GM21528 (cell line): ENCODE measurements at regions not wholly inside any gene's neighbourhood (a gene's known extent, or its start where the extent isn't known, plus 50 kb on each side); places are given as distances from the start of the nearest gene placed in this dataset.

Source experiments
- ATAC-seq: cut with Tn5 transposase; IDR thresholded peaks from one replicate; pipeline ENCODE4 v1.9.1; 2021; ENCODE audit warnings: mild to moderate bottlenecking, moderate library complexity; ENCODE audit not compliant: unreplicated experiment, low FRiP score

DNA sequence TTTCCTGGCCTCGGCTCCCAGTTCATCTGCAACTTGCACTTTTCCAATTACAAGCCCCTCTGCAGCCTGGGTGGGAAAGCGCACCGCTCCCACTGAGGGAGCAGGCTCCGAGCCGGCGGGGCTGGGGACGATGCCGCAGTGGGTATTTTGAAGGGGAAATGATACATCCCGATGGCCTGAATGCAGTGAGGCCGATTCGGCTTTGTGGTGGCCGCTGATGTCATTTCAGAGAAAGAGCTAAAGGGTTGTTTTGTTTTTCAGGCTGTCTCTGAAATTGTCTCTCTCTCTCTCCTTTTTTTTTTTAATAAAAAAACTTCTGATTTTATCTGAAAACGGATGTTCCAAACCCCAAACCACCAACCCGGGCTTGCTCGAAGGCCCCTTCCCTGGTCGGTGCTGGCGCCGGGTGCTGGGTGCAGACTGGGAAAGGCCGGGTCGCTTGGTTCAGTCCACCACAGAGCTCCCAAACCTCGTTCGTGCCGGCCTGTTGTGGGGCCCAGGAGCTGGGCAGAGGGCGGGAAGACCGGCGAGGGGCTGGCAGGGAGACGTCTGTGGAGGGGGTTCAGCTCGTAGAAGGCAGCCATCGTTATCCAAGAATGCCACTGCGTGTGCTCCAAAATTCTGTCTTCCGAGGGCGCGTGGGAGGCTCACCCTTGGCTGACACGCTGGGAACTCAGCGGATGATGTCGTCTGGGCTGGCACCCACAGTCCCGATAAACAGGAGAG is 102.8 kb downstream of the FOXL1 start:
- ATAC-seq = no peak

- no peak for ATAC-seq
Observed at GRCh38 chr16:86681757-86682106, 103.4 kb downstream of the FOXL1 start.

DNA sequence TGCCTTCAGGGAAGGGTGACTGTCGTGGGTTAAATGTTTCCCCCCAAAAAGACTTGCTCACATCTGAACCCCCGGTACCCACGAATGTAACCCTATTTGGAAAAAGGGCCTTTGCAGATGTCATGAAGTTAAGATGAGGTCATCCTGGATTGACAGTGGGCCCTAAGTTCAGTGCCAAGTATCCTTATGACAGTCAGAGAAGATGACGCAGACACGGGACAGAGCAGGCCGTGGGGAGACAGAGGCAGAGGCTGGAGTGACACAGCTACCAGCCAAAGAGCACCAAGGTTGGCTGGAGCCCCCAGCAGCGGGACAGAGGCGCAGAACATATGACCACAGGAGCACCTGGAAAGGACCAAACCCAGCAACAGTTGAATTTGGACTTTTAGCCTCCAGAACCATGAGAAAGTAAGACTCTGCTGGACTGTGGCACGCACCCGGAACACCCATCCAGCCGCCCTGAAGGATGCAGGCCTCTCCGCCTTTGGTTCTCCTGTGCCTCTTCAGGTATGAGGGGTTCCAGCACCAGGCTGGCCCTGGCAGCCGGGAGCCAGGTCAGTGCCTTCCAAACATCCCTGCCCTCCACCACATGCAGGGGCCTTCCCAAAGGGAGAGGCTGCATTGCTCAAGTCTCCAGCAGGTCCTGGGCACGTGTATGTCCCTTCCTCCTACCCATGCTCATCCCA is 104.0 kb downstream of the FOXL1 start:
- ATAC-seq = no peak

DNA sequence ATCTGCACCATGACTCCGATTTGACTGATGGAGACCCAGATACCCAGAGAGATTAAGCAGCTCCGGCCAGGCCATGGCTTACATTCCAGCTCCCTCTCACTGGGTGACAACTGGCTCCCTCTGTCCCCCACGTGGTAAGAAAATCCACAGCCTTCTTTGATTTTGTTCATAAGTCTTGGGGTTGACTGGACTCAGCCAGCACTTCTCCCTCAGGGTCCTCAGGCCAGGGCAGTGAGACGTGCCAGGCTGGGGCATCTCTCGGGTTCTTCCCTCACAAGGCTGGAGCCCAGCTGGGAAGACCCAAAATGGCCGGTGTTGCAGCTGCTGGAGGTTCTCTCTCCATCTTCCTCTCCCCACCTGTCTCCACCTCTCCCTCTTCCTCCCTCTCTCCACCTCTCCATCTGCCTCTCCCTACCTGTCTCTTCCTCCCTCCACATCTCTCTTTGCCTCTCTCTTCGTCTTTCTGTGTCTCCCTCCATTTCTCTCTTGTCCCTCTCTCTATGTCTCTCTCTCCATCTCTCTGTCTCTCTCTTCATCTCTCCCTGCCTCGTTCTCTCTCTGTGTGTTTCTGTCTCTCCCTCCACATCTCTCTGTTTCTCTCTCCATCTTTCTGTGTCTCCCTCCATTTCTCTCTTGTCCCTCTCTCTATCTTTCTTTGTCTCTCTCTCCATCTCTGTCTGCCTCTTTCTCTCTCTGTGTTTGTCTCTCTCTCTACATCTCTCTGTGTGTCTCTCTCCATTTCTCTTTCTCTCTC is 105.3 kb downstream of the FOXL1 start:
- ATAC-seq = no peak

DNA sequence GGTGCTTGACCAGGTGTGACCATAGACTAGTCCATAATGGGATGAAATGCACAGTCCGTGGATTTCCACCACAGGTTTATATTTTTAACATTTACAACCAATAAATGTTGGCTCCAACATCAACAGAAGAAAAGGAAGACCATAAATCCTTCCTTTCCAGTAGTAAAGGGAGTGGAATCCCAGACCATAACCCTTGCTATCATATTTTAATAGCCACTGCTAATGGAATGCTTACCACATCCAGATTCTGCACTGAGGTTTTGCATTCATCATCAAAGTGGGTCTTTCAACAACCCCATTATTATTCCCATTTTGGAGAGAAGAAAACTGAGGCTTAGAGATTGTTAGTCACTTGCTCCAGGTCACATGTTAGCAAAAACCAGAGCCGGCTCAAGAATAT is 106.7 kb downstream of the FOXL1 start:
- no peak for ATAC-seq

DNA sequence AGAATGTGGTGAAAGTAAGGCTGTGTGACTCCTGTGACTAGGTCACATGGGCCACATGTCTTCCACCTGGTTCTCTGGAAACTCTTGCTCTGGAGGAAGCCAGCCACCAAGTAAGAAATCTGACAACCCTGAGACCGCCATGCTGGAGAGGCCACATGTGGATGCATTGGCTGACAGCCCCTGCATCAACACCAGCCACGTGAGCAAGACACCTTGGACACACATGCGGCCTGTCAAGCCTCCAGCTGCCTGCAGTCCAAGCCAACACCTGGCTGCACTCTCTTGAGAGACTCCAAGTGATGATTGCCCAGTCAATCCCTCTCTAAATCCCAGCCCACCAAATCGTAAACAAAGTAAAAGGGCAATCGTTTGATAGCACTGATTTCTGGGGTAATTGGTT is 112.6 kb downstream of the FOXL1 start:
- ATAC-seq = no peak

GRCh38 chr16:86692426-86692825 is 114.1 kb downstream of the FOXL1 start:
- ATAC-seq = no peak

- no peak for ATAC-seq
Observed at GRCh38 chr16:86693033-86693432, 114.7 kb downstream of the FOXL1 start.

- ATAC-seq = no peak
Observed at GRCh38 chr16:86697715-86698114, 119.4 kb downstream of the FOXL1 start.

DNA sequence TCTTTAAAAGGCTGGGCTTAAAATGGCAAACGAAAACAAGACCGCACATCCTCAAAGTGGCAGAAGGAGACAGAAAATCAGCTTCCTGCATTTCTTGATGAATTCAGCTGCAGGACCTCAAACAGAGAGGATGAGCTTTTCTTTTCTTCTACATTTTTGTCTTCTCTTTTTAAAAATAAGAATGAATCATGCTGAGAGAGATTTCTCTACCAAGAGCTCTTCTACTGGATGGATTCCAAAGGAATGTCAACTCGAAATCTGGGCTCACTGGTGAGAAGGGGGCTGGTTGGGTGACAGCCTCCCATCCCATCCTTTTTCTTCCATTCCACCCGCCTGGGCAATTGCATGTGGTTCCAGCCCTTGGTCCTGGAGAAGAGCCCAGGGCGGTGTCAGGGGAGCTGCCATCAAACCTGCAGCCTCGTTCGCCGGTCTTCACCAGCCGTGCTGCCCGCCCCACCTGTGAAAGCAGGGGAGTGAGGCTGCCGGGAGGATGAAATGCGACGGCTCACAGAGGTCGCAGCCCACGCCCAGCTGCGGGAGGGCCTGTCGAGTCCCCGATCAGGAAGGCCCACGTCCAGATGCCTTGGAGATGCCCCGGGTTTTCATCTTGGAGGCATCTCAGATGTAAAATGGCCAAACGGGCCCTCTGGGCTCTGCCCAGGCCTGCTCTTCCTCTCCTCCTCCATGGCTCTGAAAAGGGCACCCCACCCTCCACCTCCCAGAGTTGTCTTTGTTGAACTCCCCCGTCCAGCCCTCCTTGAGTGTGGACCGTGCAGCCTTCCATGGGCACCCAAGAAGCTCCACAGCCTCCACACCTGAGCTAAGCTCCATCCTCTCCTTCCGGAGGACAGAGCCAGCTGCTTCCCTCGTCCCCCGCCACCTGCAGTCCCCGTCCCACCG is 121.9 kb downstream of the FOXL1 start:
- no peak for ATAC-seq

GRCh38 chr16:86701286-86701975 is 123.1 kb downstream of the FOXL1 start:
- no peak for ATAC-seq

GRCh38 chr16:86702824-86703588 is 124.7 kb downstream of the FOXL1 start:
- no peak for ATAC-seq

GRCh38 chr16:86704516-86704915 is 126.2 kb downstream of the FOXL1 start:
- no peak for ATAC-seq

- no peak for ATAC-seq
Observed at GRCh38 chr16:86706726-86707125, 128.4 kb downstream of the FOXL1 start.

- ATAC-seq = no peak
Observed at GRCh38 chr16:86707171-86707570, 128.8 kb downstream of the FOXL1 start.

DNA sequence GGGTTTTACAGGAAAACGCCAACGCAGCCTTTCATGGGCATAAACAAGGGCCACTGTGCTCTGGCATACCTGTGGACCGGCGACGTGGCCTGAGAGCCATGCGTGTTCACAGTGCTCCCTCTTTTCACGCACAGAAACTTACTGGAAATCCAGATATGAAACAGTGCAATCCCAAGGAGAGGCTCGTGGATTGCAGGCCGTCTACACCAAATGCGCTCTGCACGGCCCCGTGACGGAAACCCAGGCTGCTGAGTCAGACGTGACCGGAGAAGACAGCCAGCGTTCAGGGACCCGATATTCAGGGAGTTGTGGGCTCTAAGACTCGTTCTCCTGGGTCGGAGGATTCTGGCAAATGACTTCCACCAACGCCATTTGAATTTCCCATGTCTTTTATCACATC is 129.2 kb downstream of the FOXL1 start:
- no peak for ATAC-seq

- ATAC-seq = no peak
Observed at GRCh38 chr16:86708431-86708830, 130.1 kb downstream of the FOXL1 start.

GRCh38 chr16:86709103-86709502 is 130.8 kb downstream of the FOXL1 start:
- ATAC-seq = no peak

- ATAC-seq = no peak
Observed at GRCh38 chr16:86709902-86710601, 131.7 kb downstream of the FOXL1 start.
